ELR (cell line): ENCODE measurements at regions not wholly inside any gene's neighbourhood (a gene's known extent, or its start where the extent isn't known, plus 50 kb on each side); places are given as distances from the start of the nearest gene placed in this dataset.

Source experiments
- DNase-seq: peaks from one replicate; pipeline ENCODE4 v3.0.0-alpha.2; 2015; ENCODE audit warnings: low read depth

DNA sequence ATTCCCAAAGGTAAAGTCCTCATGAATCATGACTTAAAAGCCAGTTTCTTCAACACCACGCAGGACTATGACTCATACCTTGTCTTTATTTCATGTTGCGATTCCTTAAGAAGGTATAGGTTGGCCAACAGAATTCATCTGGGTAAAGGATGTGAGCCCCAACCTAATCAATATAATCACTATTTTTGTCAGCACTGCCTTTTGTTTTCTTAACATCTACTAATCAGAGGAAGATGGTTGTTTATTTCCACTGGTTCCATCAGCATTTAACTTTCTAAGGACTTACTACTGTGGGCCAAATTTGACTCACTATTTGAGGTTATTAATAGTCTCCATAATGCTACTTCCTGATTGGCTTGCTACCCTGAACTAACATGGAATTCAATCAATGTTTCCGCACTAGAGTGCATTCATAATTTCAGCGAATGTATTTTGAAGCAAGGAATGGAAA lies 78.6 kb downstream of the SCG2 start:
- peak; percentile 65 for DNase-seq

DNA sequence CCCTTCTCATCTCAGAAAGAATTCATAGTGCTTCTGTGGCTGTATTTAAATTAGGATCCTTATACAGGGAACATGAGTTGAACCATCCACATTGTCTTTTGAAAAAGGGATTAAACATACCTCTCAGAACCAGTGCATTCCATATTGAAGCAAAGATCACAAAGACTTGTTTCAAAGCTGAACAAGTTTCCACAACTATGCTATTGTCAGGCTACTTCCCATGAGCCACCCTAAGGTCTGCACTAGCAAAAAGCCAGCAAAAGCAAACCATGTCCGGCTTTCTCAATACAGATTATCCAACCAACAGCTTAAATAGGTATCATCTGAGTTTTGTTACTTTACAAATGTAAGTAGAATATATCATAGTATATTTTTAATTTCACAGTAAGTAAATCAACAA lies 78.1 kb downstream of the SCG2 start:
- DNase-seq, result no peak

DNA sequence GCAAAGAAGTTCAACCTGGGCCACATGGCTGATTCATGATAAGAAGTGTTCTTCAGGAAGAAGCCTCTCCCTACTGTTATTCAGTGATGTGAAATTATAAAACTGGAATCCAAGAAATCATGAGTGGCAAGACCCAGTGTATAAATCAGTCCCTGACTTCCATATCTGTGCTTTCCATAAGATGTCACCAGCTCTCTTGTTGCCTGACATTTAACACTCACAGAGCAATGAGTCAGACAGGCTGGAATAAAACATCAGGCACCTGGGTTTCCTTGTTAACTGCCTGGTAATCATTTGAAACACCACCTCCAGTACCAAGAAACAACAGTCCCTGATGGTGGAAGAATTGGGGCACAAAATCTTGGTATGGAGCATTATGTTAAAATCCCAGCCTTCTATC lies 76.1 kb downstream of the SCG2 start:
- no peak for DNase-seq

DNA sequence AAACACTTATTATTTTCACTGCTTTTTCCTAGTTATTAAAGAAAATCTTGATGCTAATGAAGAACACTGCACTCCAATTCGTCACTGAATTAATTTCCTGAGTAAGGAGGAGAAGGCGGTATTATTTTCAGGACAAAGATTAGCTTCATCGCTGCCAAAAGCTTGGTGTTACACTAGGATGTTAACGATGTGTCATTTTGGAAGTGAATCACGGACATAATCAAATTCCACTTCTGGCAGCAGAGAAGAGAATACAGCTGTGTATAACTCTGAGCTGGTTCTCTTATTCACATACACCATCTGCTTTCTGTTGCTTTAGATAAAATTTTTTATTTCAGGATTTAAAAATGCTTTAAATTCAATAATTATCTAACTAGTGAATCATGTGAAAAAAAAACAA lies 74.1 kb downstream of the SCG2 start:
- peak; percentile 46 for DNase-seq

DNA sequence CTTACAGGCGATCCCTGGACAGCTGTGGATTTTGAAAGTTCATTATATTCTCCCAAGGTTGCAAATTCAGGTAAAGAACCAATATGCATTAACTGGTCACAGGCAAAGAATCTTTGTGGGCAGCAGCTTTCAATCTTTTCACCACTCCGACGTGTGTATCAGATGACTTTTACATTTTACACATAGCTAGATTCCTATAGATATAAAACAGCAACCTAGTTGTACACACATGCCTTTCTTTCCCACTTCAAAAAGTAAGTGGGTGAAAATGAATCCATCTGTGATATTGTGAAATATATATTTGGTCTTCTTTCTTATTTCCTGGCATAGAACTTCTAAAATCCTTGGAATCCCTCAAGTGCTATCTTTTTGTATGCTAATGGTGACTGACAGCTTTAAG lies 72.5 kb downstream of the SCG2 start:
- DNase-seq, result no peak

DNA sequence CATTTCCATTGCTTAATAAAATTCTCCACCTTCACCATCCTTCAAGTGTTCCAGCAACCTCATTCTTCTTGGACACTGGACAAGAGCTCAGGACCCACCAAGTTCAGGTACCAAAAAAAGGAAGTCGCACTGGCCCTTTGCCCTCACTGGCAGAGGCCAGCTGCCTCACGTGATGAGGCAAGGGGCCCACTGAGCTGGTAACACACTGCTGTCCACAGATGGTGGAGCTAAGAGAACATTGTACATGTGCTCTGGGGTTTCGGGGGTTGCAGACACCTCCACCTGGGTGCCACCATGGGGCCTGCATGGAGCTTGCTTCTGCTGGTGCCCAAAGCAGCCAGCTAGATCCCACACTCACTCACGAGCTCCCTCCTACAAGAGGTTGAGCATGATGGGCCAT lies 71.3 kb downstream of the SCG2 start:
- no peak for DNase-seq

DNA sequence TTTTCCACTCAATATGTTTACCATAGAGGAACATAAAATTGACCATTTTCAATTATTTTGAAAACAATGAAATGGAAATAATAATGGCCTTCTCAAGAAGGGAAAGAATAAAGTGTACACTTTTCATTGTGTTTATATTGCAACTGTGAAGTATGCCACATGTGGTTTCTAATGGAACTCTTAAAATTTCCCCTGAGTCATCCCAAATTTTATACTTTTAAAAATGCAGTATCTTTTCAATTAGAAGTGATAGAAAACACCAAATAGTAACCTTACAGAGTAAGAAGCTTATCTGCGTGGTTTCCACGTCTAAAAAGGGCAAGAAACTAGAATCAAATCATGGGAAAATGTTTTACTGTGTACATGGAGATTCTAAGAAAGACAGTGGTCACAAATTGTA lies 70.0 kb downstream of the SCG2 start:
- no peak for DNase-seq

DNA sequence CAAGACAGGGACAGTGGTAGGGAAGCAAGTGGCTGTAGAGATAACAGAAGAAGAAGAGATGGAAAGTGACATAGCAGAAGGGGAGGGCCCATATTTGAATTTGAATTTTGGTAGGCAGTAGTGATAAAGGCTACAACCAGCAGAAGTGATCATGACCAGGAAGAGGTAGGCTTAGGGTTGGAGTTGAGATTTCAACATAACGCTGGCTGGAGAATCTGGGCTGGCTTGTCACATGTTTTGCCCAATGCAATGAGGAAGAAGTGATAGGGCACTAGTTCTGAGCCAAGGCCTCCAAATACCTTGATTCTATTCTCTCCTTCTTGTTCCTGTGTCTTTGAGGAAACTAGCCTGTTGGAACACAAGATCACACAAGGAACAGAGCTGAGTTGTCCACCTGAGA lies 69.4 kb downstream of the SCG2 start:
- DNase-seq, result no peak

DNA sequence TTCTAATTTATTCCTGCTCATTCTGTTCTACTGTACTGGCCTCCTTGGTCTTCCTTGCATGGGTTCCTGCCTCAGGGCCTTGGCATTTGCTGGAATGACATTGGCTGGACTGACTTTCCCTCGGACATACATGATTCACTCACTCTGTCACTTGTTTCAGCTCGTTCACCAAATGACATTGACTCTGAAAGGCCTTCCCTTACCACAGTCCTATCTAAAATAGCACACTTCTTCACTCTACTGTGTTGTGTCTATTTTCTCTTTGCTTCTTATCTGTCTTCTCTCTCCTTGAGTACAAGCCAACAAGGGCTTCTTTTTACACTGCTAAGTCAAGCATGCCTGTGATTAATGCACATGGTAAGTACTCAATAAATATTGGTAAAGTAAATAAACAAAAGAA lies 65.6 kb downstream of the SCG2 start:
- DNase-seq, result no peak

DNA sequence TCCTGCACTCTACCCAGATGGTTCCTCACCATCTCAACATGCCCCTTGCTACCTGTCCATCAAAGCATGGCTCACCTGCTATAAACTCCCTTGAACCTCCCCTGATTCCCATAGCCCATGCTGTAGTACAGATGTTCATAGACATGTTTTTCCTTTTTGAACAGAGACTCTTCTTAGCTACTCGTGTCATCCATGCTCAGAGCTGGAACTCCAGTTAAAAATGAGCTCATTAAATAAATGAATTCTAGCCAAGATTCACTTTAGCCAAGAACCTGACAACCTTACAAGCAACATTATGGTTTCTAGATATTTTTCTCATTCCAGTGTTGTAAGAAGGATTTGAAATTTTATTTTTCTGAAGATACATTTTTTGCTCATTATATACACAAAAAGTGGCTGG lies 65.0 kb downstream of the SCG2 start:
- no peak for DNase-seq

DNA sequence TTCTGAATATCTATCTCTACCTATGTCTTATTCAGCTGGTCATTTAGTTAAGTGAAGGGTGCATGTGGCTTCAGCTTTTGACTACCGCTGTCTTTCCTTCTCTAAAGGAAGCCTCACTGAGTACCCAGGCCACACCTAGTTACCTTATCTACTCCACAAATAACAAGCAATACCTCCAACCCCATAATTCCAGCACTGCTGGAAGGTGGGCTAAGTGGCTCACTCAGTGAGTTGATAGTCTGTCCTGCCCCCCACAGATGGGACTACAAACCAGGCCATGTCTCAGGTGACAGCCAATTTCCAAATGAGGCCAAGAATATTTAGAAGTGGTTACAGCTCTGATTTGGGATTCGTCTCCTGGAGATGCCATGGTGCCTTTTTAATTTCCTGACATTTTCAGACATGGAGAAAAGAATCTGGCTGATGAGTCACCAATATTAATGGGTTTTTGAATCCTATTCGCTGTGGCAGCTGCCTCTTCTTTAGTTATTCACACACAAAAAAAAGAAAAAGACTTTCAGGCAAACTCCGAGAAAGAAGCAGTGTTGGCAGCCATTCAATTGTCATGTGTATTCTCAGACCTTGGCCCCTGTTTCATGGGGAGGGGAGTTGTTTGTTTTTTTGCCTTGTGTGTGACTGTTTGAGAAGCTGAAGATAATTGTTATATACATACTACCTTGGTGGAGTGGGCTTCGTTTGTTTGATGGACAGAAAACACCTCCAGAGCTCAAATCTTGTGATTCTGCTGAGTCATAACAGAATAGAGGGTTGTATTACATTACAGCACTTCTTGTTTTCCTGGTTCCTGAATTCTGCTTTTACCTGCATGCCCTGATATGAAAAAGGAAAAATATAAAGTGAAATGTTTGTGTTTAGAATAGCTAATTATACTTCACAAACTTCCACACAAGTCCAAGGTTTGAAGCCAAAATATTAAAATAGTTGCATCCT lies 64.2 kb downstream of the SCG2 start:
- no peak for DNase-seq

DNA sequence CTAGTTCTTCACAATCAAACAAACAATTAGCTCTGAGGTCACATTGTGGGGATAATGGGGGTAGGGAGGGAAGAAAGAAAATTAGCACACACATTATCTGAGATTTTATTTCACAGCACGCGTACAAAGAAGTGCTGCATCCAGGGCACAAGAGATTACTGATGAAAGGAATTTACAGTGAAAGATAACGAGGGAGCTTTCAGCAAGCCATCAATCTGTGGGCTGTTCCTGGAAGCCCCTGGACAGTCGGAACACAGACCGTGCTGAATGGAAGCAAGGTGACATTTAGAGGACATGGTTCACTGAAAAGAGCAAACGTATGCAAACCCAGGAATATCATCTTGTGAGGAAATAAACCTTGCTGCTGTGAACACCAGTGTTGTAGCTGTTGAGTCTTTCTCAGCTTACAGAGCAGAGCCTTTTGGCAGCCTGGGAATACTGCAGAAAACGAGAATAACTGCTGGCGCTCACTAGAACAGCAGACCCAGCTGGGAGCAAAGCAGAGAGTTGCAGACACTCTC lies 63.2 kb downstream of the SCG2 start:
- DNase-seq, result no peak

DNA sequence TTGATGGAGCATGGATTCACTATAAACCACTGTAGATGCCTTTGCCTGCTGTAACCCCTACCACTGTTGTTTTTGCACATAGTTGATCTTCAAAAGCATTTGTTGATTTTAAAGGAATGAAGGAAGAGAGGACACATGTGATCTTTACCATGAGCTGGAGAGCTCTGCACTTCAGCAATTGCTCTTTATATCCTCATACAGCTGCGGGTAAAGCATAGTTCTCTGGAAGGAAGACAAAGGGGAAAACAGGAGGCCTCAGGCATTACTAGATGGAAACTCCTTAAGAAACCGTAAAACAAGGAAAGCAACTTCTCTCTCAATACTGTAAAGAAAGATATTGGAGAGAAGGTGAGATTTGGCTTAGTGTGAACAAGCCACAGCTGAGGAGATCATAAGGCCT lies 60.6 kb downstream of the SCG2 start:
- no peak for DNase-seq

DNA sequence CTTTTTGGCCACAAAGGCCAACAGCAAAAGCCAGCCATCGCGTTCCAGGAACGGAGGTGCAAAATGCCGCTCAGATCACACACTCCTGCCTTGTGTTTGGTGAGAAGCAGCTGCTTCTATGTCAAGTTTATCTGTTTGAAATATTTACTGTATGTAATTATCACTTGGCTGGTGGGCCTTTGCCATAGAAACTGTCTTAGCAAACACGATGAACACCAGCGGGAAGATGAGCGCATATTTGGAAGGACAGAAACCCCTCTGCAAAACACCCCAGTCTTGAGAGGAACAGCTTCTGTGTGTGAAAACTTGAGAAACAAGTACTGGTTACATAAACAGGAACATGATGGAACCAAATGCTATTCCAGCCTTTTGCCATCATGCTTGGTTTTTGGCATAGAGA lies 59.7 kb downstream of the SCG2 start:
- no peak for DNase-seq

DNA sequence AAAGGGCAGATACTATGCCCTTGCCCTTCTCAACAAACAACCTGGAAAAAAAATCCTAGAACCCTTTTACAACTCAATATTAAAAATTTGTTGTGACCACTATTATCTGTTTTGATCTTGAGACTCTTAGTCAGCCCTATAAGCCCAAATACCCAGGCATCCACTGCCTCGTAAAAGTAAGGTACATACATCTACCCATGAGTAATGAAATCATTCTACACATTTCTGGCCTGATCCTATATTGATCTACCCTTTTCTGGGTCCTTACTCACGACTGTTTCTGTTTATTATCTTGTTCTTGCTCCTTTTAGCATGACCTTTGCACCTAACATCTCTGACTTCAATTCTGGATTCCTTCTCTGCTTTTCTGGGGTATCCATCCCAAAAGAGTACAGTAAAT lies 56.8 kb downstream of the SCG2 start:
- DNase-seq, result peak; percentile 39

DNA sequence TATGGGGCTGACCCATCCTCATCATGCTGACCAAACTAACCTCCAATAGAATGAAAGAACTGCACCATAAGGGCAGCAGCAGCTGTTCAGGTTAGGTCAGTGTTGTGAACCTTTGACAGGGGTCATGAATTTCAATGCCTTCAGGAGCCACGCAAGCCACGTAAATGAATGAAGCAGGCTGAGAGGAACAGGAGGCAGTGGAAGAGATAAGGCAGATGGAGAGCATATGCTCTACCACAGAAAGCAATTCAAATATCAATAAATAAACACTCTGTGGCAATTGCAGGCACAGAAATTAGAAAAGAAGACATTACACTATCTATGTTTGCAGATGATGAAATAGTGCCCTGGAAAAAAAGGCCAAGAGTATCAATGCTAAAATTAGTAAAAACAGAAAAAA lies 56.3 kb downstream of the SCG2 start:
- DNase-seq, result no peak
